HG02852 (cell line): ENCODE measurements at regions not wholly inside any gene's neighbourhood (a gene's known extent, or its start where the extent isn't known, plus 50 kb on each side); places are given as distances from the start of the nearest gene placed in this dataset.

Experiments used
- ATAC-seq: cut with Tn5 transposase; IDR thresholded peaks from one replicate; pipeline ENCODE4 v1.9.1; 2021; ENCODE audit warnings: mild to moderate bottlenecking, moderate library complexity; ENCODE audit not compliant: unreplicated experiment

DNA sequence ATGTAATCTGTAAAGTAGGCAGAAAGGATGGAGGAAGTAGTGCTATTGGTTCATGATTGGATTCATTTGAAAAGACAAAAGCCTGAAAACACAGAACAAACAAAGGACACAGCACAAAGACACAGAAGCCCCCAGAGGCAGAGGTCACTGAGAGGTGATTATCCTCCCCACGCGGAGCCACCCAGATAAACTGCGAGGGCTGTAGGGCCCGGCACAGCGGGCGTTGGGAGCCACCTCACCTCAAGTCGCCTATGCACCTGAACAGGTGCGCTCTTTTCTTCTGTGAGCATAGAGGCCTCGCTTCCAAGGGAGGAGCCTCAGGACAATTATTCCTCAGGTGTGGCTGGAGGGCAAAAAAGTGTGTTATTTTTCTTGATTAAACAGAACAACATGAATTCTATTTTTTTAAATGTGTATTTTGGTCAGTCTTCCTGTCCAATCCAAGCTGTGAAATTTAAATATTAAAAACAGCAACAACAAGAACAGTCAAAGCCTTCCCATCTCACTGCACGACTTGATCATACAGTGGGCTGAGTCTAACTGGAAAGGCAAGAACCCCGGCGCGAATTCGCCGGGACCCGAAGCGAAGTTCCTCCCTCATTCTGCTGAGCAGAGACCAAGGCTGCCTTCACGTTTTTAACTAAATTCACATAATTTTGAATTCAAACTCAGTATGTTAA is 205.3 kb downstream of the THBS2 start:
- ATAC-seq = no peak

DNA sequence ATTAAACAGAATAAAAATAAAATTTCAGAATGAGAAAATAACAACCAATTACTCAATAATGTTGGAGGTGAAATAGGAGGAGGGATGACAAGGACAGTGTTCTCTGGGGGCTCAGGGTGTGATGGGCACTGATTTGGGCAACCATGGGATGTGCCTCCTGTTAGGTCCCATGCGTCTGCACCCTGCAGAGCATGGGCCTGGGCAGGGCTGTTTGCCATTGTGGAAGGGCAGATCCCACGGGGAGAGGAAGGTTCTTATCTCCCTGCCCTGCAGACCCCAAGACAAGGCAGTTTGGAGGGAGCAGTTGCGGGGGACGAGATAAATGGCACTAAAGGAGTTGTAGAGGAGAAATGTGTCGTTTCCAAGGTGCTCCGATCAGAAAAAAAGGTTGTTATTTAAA is 206.3 kb downstream of the THBS2 start:
- ATAC-seq = no peak

DNA sequence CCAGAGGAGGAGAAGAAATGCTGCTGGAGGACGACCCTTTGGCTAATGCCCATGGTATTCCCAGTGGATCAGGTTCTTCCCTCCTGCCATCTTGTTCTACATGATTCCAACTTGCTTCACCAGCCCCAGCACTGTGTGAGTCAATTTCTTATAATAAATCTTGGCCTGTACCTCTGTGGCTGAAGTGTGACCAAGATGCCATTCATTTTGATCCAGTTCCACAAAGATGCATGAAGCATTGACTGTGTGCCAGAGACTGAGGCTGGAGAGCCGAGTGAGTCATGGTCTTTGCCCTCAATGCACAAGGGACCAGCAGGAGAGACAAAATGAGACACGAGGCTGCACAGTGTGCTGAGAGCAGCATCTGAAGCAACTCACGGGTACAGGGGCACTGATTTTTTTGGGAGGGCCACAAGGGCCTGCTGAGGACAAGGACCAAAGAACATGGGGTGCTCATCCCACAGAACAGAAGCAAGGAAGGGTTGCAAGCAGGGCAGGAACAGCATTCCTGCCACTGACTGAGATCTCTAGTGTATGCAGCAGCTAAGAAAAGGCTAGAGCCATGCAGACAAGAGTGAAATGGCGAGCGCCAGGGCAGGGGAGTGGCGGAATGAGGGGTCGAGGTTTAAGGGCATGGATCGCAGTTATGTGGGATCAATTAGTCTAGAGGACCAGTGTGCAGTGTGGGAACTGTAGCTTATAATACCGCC is 207.0 kb downstream of the THBS2 start:
- no peak for ATAC-seq

DNA sequence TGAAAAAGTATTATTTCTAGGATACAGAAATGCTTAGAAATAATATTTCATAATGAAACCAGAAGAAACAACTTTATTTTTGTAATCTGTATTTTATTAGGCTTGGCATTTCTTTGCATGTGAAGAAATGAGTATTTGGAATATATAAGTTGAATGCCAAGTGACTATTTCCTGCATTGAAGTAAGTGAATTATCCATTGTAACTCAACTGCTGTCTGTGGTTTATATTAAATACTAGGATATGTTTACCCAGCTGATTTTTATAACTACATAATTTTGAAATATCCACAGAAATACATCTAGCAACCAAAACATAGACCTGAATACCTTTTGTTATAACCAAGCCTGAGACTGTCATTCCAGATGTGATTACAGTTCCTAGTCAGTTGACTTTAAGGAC is 207.6 kb downstream of the THBS2 start:
- no peak for ATAC-seq

DNA sequence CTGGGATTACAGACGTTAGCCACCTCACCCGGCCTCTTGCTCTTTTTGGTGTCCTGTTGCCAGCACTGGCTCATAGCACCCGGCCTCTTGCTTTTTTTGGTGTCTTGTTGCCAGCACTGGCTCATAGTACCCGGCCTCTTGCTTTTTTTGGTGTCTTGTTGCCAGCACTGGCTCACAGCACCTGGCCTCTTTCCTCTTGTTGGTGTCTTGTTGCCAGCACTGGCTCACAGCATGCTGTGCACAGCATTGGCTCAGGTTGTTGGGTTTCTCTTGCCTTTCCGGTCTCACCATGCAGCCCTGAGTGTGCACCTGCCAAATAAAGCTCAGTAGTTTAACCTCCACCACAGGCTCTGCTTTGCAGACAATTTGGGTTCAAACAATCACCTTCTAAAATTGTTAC is 208.2 kb downstream of the THBS2 start:
- ATAC-seq = no peak

DNA sequence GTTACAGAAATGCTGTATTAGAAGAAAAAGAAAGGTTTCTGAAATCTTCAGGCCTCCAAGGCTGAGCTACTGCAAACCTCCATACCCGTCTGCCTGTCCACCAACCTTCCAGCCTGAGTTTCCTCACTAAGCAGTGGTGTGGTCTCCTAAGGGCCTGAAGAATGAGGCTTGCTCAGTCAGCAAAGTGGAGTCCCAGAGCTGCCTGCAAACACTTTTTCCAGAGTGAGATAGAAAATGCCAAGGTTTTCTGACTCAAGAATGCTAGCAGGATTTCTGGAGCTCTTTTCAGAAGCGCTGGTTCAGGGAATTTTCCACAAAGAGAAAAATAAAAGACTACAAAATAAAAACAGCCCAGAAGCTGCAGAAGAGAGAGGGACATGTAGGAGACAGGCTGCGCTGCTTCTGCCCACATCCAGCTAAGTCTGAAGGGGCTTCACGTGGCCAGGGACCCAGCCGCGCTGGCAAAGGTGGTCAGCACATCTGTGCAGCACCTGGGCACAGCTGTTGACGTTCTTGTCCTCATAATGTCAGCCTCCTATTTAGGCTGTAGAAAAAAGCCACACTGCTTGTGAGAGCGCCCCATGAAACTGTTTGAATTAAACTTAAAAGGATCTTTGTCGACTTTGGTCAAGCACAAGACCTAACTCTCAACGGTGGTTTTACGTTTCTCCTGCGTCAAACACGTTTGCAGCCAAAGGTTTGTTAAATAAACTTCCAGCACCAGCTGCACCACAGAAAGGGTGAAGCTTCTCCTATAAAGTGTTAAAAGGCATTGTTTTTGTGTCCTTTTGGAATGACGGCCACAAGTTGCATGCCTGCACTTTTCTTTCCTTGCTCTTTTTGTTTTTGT is 209.0 kb downstream of the THBS2 start:
- ATAC-seq = no peak

DNA sequence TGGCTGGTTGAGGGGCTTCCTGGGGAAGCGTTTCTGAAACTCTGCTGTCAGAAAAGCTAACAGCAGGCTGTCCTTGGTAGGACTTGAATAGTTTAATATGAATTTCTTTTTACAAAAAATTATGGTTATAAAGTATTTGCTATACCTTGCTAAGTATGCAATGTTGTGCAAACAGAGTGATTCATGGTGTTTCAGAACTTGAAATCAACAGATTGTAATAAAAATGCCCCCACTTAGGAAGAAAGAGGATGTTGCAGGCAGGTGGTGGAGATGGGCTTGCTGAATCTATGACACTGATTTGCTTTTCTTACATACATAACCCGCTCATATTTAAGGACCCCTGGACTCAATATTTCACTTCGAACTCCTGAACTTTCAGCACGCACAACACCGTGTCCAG is 211.6 kb downstream of the THBS2 start:
- no peak for ATAC-seq

DNA sequence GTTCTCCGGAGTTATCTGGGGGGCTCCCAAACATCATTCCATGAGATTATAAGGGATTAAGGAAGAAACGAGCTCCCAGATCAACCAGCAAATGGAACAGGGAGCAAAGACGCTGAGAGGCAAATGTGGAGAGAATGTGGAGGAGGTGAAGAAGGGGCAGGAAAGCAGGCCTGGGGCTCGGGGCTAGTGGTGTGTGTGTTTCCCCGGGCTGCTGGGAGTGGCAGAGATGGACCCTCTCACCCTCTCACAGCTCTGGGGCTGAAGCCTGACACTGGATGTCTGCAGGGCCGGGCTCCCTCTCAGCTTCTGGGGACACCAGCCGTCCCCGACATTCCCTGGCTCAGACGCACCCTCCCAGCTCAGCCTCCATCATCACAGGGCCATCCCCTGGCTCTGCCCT is 212.6 kb downstream of the THBS2 start:
- no peak for ATAC-seq

DNA sequence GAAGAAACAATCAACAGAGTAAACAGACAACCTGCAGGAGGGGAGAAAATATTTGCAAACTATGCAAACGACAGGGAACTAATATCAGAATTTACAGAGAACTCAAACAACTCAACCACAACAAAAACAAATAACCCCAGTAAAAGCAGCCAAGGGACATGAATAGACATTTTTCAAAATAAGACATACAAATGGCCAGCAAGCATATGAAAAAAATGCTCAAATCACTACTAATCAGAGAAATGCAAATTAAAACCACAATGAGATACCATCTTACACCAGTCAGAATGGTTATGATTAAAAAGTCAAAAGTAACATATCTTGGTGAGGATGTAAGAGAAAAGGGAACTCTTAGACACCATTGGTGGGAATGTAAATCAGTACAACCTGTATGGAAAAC is 215.0 kb downstream of the THBS2 start:
- ATAC-seq = no peak

DNA sequence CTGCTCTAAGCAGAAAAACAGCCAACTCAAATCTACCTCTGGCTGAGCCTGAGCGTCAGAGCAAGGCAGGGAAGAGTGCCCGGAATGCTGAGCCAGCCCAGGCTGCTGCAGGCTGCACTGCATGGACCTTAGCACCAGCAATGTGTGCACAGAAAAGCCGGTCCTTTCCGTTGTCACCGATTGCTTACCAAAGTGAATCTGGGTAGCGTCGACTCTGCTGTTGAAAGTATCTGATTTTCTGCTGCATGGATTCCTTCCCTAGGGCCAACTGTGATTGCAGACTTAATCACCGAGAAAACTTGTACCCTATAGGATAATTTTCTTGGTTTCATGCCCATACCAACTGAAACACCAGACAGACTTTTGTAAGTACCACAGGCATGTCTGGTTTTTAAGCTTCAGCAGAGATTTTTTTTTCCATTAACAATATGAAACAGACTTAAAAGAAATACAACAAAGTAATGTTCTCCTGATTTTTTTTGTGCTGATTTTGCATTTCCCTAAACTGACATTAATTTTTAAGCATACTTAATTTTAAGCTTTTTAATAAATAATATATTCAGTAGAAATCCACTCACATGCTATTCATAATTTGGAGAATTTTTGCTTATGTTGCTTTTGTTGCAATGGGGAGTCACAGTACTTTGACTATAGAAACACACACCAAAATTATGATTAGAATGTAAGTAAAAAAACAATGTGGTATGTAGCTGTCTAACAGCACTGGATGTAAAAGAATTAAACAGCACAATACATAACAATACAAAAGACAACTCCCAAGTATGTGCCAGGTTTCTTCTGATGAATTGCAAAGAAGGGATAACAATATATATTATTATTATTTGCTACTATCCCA is 218.0 kb downstream of the THBS2 start:
- ATAC-seq = no peak

DNA sequence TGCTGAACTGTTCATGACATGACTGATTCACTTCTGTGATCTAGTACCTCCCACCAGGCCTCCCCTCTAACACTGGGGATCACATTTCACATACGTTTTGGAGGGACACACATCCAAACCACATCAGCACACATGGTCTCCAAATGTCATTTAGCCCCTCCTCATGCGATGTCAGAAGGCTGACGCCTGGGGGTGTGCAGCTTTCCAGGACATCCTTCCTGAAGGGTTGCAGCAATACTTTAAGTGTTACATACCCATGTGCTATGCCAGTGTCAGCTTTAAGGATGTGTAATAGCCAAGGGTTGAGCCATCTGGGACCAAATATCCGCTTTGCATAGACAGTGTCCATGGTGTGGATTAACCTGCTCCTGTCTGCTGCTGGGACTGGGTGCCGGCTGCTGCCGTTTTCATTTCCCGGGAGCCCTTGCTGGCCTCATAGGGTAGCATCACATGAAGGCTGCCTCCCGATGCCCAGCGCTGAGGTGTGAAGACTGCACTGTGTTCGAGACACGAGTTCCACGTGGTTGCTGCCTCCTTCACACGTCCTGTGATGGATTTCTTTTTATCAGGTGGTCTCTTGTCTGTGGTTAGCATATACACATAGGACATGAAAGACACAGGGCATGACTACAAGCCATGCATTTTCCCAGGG is 219.0 kb downstream of the THBS2 start:
- no peak for ATAC-seq

DNA sequence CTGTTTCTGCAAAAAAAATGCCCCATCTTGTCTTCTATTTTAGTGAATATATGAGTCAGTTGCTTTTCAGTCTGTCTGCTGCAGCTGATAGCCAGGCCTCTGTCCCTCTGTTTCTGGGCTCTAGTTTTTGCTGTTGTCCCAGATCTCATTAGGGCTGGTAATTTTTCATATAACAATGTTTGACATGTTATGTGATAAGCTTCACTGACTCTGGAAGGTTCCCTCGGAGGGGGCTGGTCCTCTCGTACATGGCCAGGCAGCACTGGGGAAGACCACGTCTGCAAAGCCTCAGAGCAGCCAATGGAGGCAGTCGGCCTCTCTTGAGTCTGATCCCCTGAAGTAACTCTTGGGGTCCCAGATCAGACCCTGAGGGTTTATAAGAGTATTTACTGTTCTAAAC is 223.8 kb downstream of the THBS2 start:
- ATAC-seq = no peak

DNA sequence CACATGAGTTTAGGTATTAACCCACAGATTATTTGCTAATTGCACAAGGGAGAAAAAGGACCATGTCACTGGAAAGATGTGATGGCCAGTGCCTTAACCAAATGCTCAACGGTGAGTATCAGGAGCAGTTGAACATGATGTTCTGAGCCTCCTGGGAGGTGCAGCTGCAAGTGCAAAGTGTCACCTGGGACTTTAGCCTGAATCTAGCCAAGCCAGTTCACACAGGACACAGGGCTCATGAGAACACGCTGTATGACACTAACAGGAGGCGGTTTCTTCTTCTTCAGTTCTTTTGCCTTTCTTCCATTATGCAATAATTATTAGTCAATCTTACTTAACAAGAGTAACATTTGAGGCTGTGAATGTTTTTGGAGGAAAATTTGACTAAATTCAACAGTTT is 225.3 kb downstream of the THBS2 start:
- ATAC-seq = no peak

DNA sequence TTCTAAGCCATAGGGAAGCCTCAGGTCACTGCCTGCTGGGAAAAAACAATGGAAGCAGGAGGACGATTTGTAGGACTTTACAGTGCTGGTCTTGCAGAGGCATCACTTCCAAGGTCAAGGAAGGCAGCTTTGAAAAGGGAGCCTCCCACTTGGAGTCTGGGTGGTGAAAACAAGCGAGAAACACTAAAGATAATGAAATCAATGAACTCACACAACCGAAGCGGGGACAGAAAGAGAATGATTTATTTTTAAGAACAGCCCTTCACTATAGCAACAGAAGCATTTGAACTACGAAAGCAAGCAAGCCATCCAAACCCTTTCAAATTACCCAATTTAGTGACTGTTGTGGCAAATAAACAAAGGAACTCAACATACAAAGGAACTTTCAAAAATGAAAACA is 227.5 kb downstream of the THBS2 start:
- no peak for ATAC-seq

DNA sequence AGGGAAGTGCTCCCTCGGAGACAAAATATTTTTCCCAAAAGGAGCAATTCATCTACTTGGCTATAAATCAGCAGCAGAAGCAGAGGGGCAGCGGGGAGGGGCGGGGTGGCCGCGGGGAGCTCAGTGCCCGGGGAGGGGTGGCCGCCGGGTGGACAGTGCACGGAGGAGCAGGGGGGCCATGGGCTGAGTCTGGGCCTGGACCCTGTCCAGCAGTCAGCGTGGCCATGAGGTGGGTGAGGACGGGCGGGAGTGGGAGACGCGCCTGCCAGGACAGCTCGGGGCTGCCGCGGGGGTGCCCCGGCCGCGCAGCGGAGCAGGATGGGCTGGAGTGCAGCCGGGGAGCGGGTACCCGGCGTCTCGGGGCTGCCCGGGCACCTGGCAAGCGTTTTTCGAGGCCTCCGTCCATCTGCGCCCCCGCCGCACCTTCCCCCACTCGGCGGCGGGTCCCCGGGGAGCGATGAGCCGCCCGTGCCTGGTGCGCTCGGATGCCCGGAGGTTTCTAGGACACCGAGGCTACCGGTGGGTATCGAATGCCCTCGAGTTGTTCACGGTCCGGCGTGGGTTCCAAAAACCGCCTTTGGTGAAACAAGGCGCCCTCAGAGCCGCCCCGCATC is 229.5 kb downstream of the THBS2 start:
- ATAC-seq = no peak

DNA sequence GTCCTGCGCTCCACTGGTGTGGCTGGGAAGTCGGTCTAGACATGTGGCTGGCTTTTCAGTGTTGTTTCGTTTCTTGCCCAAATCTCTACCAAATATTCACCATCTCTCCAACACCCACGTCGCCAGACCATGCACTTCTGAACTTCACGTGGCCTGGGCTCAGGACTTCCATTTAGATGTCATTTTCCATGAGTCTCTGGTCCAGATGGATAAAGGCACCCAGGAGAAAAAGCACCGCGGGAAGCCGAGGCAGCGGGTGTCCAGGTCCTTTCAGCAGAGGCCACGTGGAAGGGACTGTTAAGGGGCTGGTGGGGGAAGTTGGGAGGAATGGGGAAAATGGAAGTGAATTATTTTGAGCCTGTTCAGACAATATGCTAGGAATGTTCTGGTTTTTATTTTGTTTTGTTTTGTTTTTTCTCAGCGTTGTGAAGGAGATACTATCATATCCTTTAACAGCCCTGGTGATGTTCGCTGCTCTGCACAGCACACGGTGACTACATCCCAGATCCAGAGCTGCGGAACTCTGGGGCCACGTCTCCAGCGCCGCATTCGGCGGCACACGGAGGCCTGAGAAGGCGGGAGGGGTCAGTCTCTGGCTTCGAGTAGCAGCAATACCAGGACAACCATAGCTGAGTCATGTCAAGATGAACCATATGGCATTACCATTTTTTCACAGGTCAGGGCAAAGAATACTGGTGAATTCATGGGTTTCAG is 230.3 kb downstream of the THBS2 start:
- no peak for ATAC-seq

DNA sequence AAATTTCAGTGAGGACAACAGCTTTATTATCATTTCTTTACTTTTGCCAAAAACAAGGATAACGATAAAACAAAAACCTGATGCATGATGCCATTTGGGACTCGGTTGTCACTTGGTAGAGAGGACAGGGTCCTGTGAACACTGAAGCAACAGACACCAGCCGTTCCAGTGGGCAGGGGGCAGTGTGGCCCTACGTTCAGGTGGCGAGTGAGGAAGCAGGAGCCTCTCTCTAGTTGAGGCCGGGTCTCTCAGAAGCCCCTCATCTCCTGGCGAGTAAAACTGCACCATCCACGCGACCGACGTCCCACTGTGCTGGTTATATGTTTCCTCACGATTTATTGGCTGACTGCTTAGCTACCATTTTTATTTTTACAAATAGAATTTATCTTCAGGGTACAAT is 231.6 kb downstream of the THBS2 start:
- ATAC-seq = no peak

DNA sequence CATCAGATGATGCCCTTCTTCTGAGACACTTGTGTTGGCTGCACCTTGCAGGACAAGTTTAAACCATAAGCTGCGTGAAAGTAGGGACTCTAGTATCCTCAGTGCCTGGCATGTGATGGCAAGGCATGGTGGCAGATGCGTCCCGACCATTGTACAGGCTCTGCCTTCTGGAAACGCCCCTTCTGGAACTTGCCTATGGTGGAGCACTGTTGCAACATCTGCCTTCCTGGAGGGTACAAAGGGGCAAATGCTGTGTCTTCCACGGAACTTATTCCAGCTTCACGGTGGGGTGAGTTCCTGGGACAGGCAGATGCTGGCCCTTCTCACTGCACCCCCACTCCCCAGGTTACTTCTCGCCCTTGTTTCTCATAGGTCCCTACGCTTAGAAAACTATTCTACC is 232.8 kb downstream of the THBS2 start:
- no peak for ATAC-seq

DNA sequence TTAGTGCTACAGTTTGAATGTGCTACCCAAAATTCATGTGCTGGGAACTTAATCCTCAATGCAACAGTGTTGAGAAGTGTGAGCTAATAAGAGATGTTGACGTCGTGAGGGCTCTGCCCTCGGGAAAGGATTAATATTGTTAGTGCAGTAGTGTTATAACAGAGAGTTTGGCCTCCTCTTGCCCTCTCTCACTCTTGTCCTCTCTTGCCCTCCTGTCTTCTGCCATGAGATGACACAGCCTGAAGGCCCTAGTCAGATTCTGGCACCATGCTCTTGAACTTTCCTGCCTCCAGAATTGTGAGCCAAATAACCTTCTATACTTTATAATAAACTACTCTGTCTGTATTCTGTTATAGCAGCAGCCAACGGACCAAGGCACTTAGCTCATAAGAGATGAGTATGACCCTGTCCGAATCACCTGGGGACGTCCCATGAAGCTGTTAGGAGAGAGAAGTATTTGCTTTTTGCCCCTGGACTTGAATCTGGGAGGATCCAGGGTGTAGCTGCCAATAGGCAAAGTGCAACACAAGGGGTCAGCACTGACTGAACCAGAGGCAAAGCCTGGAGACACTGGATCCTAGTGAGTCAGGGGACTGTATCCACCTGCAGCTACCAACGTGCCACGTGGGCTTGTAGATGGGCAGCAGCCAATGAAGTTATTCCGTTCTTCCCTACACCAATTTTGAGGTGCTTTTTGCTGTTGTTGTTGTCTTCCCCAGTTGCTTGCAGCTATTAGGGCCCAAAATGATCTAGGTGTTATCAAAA is 233.7 kb downstream of the THBS2 start:
- no peak for ATAC-seq
